NCI-H82 (cell line): ENCODE measurements at regions not wholly inside any gene's neighbourhood (a gene's known extent, or its start where the extent isn't known, plus 50 kb on each side); places are given as distances from the start of the nearest gene placed in this dataset.

Source experiments
- DNase-seq: peaks from one replicate; lab custom pipeline; 2025; lab: John Stamatoyannopoulos, UW

- no peak for DNase-seq
Observed at GRCh38 chr16:51035711-51036110, 115.4 kb downstream of the SALL1 start.

- DNase-seq = no peak
Observed at GRCh38 chr16:51035110-51035498, 116.0 kb downstream of the SALL1 start.

- no peak for DNase-seq
Observed at GRCh38 chr16:51034481-51035109, 116.5 kb downstream of the SALL1 start.

GRCh38 chr16:51031598-51031997 is 119.5 kb downstream of the SALL1 start:
- DNase-seq = no peak

GRCh38 chr16:51030516-51030915 is 120.6 kb downstream of the SALL1 start:
- DNase-seq = no peak

GRCh38 chr16:51025588-51026290 is 125.3 kb downstream of the SALL1 start:
- no peak for DNase-seq

GRCh38 chr16:51024703-51025102 is 126.4 kb downstream of the SALL1 start:
- DNase-seq = no peak

GRCh38 chr16:51022955-51023354 is 128.1 kb downstream of the SALL1 start:
- DNase-seq = no peak

- no peak for DNase-seq
Observed at GRCh38 chr16:51019617-51020016, 131.5 kb downstream of the SALL1 start.

GRCh38 chr16:51017969-51018368 is 133.1 kb downstream of the SALL1 start:
- DNase-seq = no peak

GRCh38 chr16:51012396-51012795 is 138.7 kb downstream of the SALL1 start:
- no peak for DNase-seq

GRCh38 chr16:51010817-51011216 is 140.3 kb downstream of the SALL1 start:
- no peak for DNase-seq

- no peak for DNase-seq
Observed at GRCh38 chr16:51009813-51010212, 141.3 kb downstream of the SALL1 start.

- DNase-seq = no peak
Observed at GRCh38 chr16:51009359-51009758, 141.7 kb downstream of the SALL1 start.

GRCh38 chr16:51008607-51009006 is 142.5 kb downstream of the SALL1 start:
- no peak for DNase-seq

- no peak for DNase-seq
Observed at GRCh38 chr16:51008037-51008436, 143.0 kb downstream of the SALL1 start.

- DNase-seq = no peak
Observed at GRCh38 chr16:51003850-51004566, 147.1 kb downstream of the SALL1 start.

GRCh38 chr16:51002881-51003490 is 148.1 kb downstream of the SALL1 start:
- no peak for DNase-seq

GRCh38 chr16:50999181-50999580 is 151.9 kb downstream of the SALL1 start:
- no peak for DNase-seq

GRCh38 chr16:50998411-50998810 is 152.7 kb downstream of the SALL1 start:
- DNase-seq = no peak

- no peak for DNase-seq
Observed at GRCh38 chr16:50997679-50998078, 153.4 kb downstream of the SALL1 start.

GRCh38 chr16:50996830-50997186 is 154.3 kb downstream of the SALL1 start:
- DNase-seq = no peak
